ENCODE measurements at regions not wholly inside any gene's neighbourhood (a gene's known extent, or its start where the extent isn't known, plus 50 kb on each side); places are given as distances from the start of the nearest gene placed in this dataset.
A peak's percentile ranks its signal among the peaks of the same experiment; 100 is the strongest.

GRCh38 chr13:74870865-74871264 is 611.1 kb downstream of the TBC1D4 start:
- no peak for DNase-seq (ENCODE audit: low spot score)

GRCh38 chr13:74869846-74870245 is 612.1 kb downstream of the TBC1D4 start:
- DNase-seq (ENCODE audit: low spot score), result no peak

GRCh38 chr13:74868049-74868448 is 613.9 kb downstream of the TBC1D4 start:
- DNase-seq (ENCODE audit: low spot score), result no peak

GRCh38 chr13:74867460-74867859 is 614.5 kb downstream of the TBC1D4 start:
- DNase-seq (ENCODE audit: low spot score), result no peak

GRCh38 chr13:74866101-74866500 is 615.9 kb downstream of the TBC1D4 start:
- DNase-seq (ENCODE audit: low spot score), result no peak

- DNase-seq (ENCODE audit: low spot score), result no peak
Measured at GRCh38 chr13:74865656-74866055, 616.3 kb downstream of the TBC1D4 start.

- no peak for DNase-seq (ENCODE audit: low spot score)
Measured at GRCh38 chr13:74860789-74861188, 621.2 kb downstream of the TBC1D4 start.

GRCh38 chr13:74850893-74851292 is 631.1 kb downstream of the TBC1D4 start:
- no peak for DNase-seq (ENCODE audit: low spot score)

GRCh38 chr13:74847966-74848365 is 634.0 kb downstream of the TBC1D4 start:
- no peak for DNase-seq (ENCODE audit: low spot score)

GRCh38 chr13:74845806-74846205 is 636.2 kb downstream of the TBC1D4 start:
- DNase-seq (ENCODE audit: low spot score), result no peak

- DNase-seq (ENCODE audit: low spot score), result no peak
Measured at GRCh38 chr13:74841651-74842050, 640.3 kb downstream of the TBC1D4 start.

- DNase-seq (ENCODE audit: low spot score), result no peak
Measured at GRCh38 chr13:74841123-74841522, 640.8 kb downstream of the TBC1D4 start.

- DNase-seq (ENCODE audit: low spot score), result no peak
Measured at GRCh38 chr13:74839656-74840055, 642.3 kb downstream of the TBC1D4 start.

GRCh38 chr13:74838096-74838495 is 643.9 kb downstream of the TBC1D4 start:
- no peak for DNase-seq (ENCODE audit: low spot score)

- no peak for DNase-seq (ENCODE audit: low spot score)
Measured at GRCh38 chr13:74836628-74837027, 645.3 kb downstream of the TBC1D4 start.

GRCh38 chr13:74835579-74835978 is 646.4 kb downstream of the TBC1D4 start:
- no peak for DNase-seq (ENCODE audit: low spot score)

- no peak for DNase-seq (ENCODE audit: low spot score)
Measured at GRCh38 chr13:74825938-74826246, 656.1 kb downstream of the TBC1D4 start.

- DNase-seq (ENCODE audit: low spot score), result peak; percentile 14
Measured at GRCh38 chr13:74825152-74825937, 656.6 kb downstream of the TBC1D4 start.

- no peak for DNase-seq (ENCODE audit: low spot score)
Measured at GRCh38 chr13:74820809-74821208, 661.2 kb downstream of the TBC1D4 start.

- no peak for DNase-seq (ENCODE audit: low spot score)
Measured at GRCh38 chr13:74819549-74819948, 662.4 kb downstream of the TBC1D4 start.

- no peak for DNase-seq (ENCODE audit: low spot score)
Measured at GRCh38 chr13:74816737-74817136, 665.2 kb downstream of the TBC1D4 start.

GRCh38 chr13:74796157-74796556 is 662.0 kb upstream of the KLF12 start:
- DNase-seq (ENCODE audit: low spot score), result no peak

- DNase-seq (ENCODE audit: low spot score), result no peak
Measured at GRCh38 chr13:74795526-74795925, 661.3 kb upstream of the KLF12 start.

GRCh38 chr13:74794582-74794981 is 660.4 kb upstream of the KLF12 start:
- DNase-seq (ENCODE audit: low spot score), result no peak
